PFSK-1 (cell line): ENCODE measurements at regions not wholly inside any gene's neighbourhood (a gene's known extent, or its start where the extent isn't known, plus 50 kb on each side); places are given as distances from the start of the nearest gene placed in this dataset.

Source experiments
- POLR2AphosphoS5 ChIP-seq: IDR thresholded peaks from 2 replicates; pipeline ENCODE4 v1.6.1; 2012; ENCODE audit warnings: low read depth, mild to moderate bottlenecking, control low read depth, low read length, moderate library complexity
- SIN3A ChIP-seq: IDR thresholded peaks from 2 replicates; pipeline ENCODE4 v1.6.1; 2012; ENCODE audit warnings: mild to moderate bottlenecking, low read length, moderate library complexity, borderline replicate concordance; ENCODE audit not compliant: insufficient read depth
- TF ChIP-seq, protein P1 (sequence below), 2 experiments: IDR thresholded peaks; 2 replicates each; pipeline versions ENCODE4 v1.6.1 to v1.8.0; 2011 to 2012; ENCODE audit warnings: low read depth in 2 of 2, low read length in 2 of 2, control low read depth in 1 of 2, inconsistent platforms in 1 of 2, mild to moderate bottlenecking in 1 of 2, moderate library complexity in 1 of 2; ENCODE audit not compliant: insufficient read depth in 1 of 2

DNA sequence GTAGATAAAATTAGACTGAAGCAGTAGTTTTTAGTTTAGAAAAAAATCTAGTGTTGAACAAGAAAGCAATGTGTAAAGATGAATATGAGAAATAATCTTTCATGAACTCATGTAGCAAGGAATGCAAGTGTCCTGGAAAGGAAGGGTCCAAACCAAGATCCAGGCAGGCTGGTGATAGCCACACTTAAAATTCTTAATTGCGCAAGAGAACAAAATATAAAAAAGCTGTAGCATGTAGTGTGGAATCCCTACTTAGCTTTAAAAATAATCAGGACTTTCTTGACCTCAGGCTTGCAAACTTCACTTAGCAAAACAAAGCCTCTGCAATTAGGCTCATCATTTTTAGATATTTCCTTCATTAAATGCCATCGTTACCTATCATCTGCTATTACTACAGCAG lies 2186.1 kb upstream of the RAG2 start:
- TF ChIP-seq SIN3A (no peak), POLR2AphosphoS5 (no peak)
- TF ChIP-seq, protein P1, sequence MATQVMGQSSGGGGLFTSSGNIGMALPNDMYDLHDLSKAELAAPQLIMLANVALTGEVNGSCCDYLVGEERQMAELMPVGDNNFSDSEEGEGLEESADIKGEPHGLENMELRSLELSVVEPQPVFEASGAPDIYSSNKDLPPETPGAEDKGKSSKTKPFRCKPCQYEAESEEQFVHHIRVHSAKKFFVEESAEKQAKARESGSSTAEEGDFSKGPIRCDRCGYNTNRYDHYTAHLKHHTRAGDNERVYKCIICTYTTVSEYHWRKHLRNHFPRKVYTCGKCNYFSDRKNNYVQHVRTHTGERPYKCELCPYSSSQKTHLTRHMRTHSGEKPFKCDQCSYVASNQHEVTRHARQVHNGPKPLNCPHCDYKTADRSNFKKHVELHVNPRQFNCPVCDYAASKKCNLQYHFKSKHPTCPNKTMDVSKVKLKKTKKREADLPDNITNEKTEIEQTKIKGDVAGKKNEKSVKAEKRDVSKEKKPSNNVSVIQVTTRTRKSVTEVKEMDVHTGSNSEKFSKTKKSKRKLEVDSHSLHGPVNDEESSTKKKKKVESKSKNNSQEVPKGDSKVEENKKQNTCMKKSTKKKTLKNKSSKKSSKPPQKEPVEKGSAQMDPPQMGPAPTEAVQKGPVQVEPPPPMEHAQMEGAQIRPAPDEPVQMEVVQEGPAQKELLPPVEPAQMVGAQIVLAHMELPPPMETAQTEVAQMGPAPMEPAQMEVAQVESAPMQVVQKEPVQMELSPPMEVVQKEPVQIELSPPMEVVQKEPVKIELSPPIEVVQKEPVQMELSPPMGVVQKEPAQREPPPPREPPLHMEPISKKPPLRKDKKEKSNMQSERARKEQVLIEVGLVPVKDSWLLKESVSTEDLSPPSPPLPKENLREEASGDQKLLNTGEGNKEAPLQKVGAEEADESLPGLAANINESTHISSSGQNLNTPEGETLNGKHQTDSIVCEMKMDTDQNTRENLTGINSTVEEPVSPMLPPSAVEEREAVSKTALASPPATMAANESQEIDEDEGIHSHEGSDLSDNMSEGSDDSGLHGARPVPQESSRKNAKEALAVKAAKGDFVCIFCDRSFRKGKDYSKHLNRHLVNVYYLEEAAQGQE (IDR thresholded peaks at IDR 0.05; ENCODE audit: insufficient read depth in 1 of 2, low read depth in 2 of 2, low read length in 2 of 2): no peak
